Amygdala (tissue), 56 donors: ENCODE measurements at regions not wholly inside any gene's neighbourhood (a gene's known extent, or its start where the extent isn't known, plus 50 kb on each side); places are given as distances from the start of the nearest gene placed in this dataset.
"Not testable (repeated sequence)": the region's sequence is repeated elsewhere in the genome, so short reads cannot be mapped to it uniquely, and the experiment has no call there.

Experiments used
- DNase-seq, 56 donors: peaks; one replicate each; lab custom pipeline; 2025; lab: John Stamatoyannopoulos, UW

GRCh38 chr6:150495126-150495525 lies 104.6 kb upstream of the PLEKHG1 start:
- DNase-seq: no peak

- no peak for DNase-seq
These were observed 103.1 kb upstream of the PLEKHG1 start for GRCh38 chr6:150496629-150497028.

GRCh38 chr6:150499882-150500312 lies 99.8 kb upstream of the PLEKHG1 start:
- DNase-seq: no peak

GRCh38 chr6:150500568-150500967 lies 99.1 kb upstream of the PLEKHG1 start:
- DNase-seq: not testable (repeated sequence)

GRCh38 chr6:150503041-150503440 lies 96.6 kb upstream of the PLEKHG1 start:
- DNase-seq: no peak

- DNase-seq: no peak
These were observed 95.9 kb upstream of the PLEKHG1 start for GRCh38 chr6:150503586-150504339.

DNA sequence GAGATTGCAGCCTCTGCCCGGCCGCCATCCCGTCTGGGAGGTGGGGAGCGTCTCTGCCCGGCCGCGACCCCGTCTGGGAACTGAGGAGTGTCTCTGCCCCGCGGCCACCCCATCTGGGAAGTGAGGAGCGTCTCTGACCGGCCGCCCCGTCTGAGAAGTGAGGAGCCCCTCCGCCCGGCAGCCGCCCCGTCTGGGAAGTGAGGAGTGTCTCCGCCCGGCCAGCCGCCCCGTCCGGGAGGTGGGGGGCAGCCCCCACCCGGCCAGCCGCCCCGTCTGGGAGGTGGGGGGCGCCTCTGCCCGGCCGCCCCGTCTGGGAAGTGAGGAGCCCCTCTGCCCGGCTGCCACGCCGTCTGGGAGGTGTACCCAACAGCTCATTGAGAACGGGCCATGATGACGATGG lies 92.3 kb upstream of the PLEKHG1 start:
- DNase-seq: not testable (repeated sequence)

GRCh38 chr6:150510576-150510975 lies 89.1 kb upstream of the PLEKHG1 start:
- no peak for DNase-seq

GRCh38 chr6:150511313-150511712 lies 88.4 kb upstream of the PLEKHG1 start:
- DNase-seq: no peak

GRCh38 chr6:150514806-150515380 lies 84.8 kb upstream of the PLEKHG1 start:
- DNase-seq: no peak

- DNase-seq: no peak
These were observed 83.5 kb upstream of the PLEKHG1 start for GRCh38 chr6:150516199-150516598.

- DNase-seq: no peak
These were observed 82.5 kb upstream of the PLEKHG1 start for GRCh38 chr6:150517175-150517574.

GRCh38 chr6:150521482-150521881 lies 78.2 kb upstream of the PLEKHG1 start:
- DNase-seq: no peak

DNA sequence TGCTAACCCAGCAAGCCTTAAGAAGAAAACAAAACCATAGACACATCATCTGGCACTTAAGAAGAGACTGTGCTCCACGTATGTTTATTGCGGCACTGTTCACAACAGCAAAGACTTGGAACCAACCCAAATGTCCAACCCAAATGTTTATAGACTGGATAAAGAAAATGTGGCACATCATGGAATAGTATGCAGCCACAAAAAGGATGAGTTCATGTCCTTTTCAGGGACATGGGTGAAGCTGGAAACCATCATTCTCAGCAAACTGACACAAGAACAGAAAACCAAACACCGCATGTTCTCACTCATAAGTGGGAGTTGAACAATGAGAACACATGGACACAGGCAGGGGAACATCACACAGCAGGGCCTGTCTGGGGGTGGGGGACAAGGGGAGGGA lies 76.5 kb upstream of the PLEKHG1 start:
- DNase-seq: not testable (repeated sequence)

- no peak for DNase-seq
These were observed 74.4 kb upstream of the PLEKHG1 start for GRCh38 chr6:150525300-150525699.

- no peak for DNase-seq
These were observed 72.6 kb upstream of the PLEKHG1 start for GRCh38 chr6:150527100-150527499.

- DNase-seq: peak in 11 of 56 donors; percentile 1 to 18 (median 8)
These were observed 70.9 kb upstream of the PLEKHG1 start for GRCh38 chr6:150528648-150529285.

DNA sequence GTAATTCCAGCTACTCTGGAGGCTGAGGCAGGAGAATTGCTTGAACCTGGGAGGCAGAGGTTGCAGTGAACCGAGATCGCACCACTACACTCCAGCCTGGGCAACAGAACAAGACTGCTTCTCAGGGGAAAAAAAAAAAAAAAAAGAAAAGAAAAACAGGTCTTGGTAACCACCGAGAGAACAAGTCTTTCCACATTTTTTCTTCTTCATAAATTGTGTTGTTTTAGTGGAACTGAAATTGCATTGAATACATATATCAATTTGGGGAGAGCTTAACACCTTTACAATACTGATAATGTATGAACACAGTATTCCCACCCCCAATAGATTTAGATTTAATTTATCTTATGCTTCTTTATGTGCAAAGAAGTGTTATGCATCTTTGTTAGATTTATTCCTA lies 70.0 kb upstream of the PLEKHG1 start:
- no peak for DNase-seq

DNA sequence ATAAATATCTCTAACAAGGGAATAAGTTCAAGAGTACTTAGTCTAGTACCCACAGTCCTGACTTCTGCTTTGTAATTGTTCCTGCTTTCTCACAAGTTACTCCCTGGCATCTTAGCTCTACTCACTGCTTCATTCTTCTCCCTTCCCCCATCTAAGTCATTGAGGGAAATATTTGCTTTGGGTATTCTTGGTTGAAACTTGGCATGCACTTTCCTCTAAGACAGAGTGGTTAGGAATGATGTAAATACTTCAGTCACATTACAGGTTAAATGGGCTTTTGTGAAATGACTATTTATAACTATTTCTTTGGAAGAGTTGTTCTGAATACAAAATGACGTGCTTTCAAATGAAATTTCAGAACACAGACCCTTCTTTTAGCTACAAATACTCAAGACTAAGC lies 67.7 kb upstream of the PLEKHG1 start:
- DNase-seq: no peak

- no peak for DNase-seq
These were observed 65.1 kb upstream of the PLEKHG1 start for GRCh38 chr6:150534553-150534952.

DNA sequence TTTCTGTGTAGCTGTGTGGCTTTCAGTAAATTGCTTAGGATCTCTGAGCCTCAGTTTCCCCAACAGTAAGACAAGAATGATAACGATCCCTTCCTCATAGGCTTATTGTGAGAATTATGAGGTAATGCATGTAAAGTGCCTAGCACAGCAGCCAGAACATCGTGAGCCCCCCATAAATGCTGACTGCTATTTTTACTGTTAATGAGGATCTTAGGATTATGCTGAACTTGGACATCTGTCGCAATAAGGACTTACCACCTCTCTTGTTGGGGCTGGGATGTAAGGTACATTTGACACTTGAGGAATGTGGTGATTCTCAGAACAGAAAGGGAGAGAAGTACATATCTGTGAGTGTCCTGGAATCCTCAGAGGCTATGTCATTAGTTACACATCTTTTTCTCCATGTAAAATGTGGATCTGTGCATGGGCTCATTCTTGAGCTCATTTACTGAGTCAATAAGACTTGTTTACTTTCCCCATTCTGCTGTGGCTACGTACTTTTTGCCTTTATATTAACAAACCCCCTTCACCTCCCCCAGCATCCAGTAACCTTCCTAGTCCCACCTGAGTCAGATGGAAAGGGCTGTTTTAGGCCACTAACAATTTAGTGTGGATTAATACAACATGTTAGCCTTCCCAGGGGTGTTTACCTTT lies 64.4 kb upstream of the PLEKHG1 start:
- no peak for DNase-seq
